Adrenal gland (tissue), 5 donors: ENCODE measurements at regions not wholly inside any gene's neighbourhood (a gene's known extent, or its start where the extent isn't known, plus 50 kb on each side); places are given as distances from the start of the nearest gene placed in this dataset.

Experiments
- POLR2A ChIP-seq, 2 donors: fragments of 450-650 bp; IDR thresholded peaks; one replicate each; pipeline ENCODE4 v1.6.1; 2017; ENCODE audit warnings: antibody characterized with exemption in 2 of 2, mild to moderate bottlenecking in 2 of 2, moderate library complexity in 1 of 2
- TF ChIP-seq, protein P1 (sequence below), 6 experiments: fragments of 450-650 bp in 4 of 6; fragments of 200-600 bp in 2 of 6; sonication (generic) in 1 of 6; IDR thresholded peaks; 1 replicate in 5 of 6; 2 replicates in 1 of 6; pipeline versions ENCODE4 v1.5.1 to v1.8.0; 2016 to 2021; ENCODE audit warnings: antibody characterized with exemption in 6 of 6, mild to moderate bottlenecking in 2 of 6, moderate library complexity in 1 of 6
- donor health status: DM: no; HTN: no; CAD: no.

DNA sequence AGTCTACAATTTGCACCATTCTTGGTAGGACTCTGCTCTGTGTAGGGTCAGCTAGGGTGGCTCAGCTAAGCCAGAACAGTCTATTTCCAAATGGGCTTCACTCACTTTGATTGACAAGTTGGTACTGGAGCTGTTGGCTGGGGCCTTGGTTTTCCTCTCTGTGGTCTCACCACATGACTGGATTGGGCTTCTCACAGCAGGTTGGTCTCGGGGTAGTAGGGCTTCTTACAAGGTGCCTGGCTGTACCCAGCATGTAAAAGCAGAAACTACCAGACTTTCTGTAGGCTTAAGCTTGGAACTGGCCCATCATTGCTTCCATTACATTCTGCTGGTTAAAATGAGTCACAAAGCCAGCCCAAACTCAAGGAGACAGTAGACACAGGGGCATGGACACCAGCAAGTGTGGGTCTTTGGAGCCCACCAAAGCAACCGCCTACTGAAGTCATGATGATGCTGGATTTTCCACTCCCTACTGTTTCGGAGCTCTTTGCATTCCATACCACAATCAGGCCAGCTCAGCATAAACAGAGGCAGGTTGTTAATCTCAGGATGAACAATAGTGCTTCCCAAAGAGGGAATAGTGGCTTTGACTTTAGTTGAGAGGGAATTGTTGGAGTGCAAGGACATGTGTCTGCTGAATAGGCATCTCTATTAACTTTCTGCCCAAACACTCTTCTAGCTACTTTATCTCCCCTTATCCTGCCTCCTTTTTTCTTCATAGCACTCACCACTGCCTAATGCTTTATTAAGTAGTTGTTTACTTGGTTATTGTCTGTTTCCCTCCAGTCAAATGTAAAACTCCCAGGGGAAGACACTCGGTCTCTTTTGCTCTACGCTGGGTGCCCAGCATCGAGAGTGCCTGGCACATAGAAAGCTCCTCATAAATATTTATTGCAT is 78.0 kb upstream of the RARB start:
- TF ChIP-seq, protein P1, sequence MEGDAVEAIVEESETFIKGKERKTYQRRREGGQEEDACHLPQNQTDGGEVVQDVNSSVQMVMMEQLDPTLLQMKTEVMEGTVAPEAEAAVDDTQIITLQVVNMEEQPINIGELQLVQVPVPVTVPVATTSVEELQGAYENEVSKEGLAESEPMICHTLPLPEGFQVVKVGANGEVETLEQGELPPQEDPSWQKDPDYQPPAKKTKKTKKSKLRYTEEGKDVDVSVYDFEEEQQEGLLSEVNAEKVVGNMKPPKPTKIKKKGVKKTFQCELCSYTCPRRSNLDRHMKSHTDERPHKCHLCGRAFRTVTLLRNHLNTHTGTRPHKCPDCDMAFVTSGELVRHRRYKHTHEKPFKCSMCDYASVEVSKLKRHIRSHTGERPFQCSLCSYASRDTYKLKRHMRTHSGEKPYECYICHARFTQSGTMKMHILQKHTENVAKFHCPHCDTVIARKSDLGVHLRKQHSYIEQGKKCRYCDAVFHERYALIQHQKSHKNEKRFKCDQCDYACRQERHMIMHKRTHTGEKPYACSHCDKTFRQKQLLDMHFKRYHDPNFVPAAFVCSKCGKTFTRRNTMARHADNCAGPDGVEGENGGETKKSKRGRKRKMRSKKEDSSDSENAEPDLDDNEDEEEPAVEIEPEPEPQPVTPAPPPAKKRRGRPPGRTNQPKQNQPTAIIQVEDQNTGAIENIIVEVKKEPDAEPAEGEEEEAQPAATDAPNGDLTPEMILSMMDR (IDR thresholded peaks at IDR 0.05): no peak
- no peak for TF ChIP-seq POLR2A (IDR thresholded peaks at IDR 0.05)
